ENCODE measurements at regions not wholly inside any gene's neighbourhood (a gene's known extent, or its start where the extent isn't known, plus 50 kb on each side); places are given as distances from the start of the nearest gene placed in this dataset.

GRCh38 chr9:13790055-13790454, 510.6 kb upstream of the MPDZ start:
- ATAC-seq (no peak), FAIRE-seq (no peak), DNase-seq (ENCODE audit: low read depth in 1 of 2, low spot score in 1 of 2) (no peak)
- CTCF ChIA-PET: no interaction called here
- H3K27ac ChIP-seq: no peak overlapping the region
- H3K9me3 ChIP-seq: peaks cover 10% of the 10 kb centered on the region; the same call in 2 of the 3 replicates
- no peak overlapping the region for H3K4me2 ChIP-seq
- POLR2A ChIA-PET: no interaction called here
- 5% methylated on average over 2 of the region's 2 CpGs for WGBS (ENCODE audit: missing lambda C conversion rate)
- no peaks in the 10 kb centered on the region for H3K4me1 ChIP-seq
- H3K4me3 ChIP-seq: no peak overlapping the region
- TF ChIP-seq NFE2L2 (conservative IDR thresholded peaks at IDR 0.05; ENCODE audit: low read length): no peak
- TF ChIP-seq ZNF302 (CRISPR knock-in tag; IDR thresholded peaks at IDR 0.05): no peak
- TF ChIP-seq HOXB5 (CRISPR knock-in tag; IDR thresholded peaks at IDR 0.05): no peak
- TF ChIP-seq RCOR1 (IDR thresholded peaks at IDR 0.05; ENCODE audit: low read depth, low read length): no peak
- TF ChIP-seq, protein P1, sequence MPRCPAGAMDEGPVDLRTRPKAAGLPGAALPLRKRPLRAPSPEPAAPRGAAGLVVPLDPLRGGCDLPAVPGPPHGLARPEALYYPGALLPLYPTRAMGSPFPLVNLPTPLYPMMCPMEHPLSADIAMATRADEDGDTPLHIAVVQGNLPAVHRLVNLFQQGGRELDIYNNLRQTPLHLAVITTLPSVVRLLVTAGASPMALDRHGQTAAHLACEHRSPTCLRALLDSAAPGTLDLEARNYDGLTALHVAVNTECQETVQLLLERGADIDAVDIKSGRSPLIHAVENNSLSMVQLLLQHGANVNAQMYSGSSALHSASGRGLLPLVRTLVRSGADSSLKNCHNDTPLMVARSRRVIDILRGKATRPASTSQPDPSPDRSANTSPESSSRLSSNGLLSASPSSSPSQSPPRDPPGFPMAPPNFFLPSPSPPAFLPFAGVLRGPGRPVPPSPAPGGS (IDR thresholded peaks at IDR 0.05): no peak
- no peak for TF ChIP-seq ELK1 (IDR thresholded peaks at IDR 0.05; ENCODE audit: low read depth, low read length)
- TF ChIP-seq ZSCAN20 (CRISPR knock-in tag; IDR thresholded peaks at IDR 0.05): no peak
- no peak for TF ChIP-seq MAZ (IDR thresholded peaks at IDR 0.05; ENCODE audit: borderline replicate concordance, low read depth, low read length)
- TF ChIP-seq, protein P2, sequence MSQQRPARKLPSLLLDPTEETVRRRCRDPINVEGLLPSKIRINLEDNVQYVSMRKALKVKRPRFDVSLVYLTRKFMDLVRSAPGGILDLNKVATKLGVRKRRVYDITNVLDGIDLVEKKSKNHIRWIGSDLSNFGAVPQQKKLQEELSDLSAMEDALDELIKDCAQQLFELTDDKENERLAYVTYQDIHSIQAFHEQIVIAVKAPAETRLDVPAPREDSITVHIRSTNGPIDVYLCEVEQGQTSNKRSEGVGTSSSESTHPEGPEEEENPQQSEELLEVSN (IDR thresholded peaks at IDR 0.05; ENCODE audit: borderline replicate concordance, low read depth): no peak
- no peak for TF ChIP-seq ZFP36 (IDR thresholded peaks at IDR 0.05; ENCODE audit: borderline replicate concordance, partially characterized antibody)
- no peak for TF ChIP-seq MAFK (IDR thresholded peaks at IDR 0.05; ENCODE audit: partially characterized antibody)

DNA sequence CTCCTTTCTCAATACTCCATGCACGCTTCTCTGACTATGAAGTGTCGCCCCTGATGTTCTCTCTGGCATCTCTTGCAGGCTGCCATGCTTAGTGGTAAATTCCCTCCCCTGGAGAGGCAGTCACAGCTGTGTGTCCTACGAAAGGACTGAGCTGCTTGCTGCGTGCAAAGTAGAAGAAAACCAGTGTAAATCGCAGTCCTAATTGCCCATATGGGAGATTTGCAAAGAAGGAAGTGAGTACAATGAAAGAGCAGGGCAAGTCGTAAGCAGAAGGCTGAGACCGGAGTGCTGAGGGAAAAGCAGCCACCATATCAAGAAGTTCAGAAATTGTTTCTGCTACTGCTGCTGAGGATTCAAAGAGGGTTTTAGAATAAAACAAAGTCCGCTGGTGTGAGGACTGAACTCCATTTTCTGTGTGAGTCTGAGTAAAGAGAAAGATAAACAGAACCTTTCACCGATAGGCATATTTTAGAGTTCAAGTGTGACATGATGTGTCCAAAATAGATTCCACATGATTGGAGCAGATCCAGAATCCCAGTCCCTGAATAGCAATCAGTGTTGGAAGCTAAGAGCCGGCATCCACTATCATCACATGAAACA, 507.8 kb upstream of the MPDZ start:
- H3K4me1 ChIP-seq: no peaks in the 10 kb centered on the region
- CTCF ChIA-PET: no interaction called here
- no peak for ATAC-seq
- no peak for FAIRE-seq
- H3K27ac ChIP-seq: no peak overlapping the region
- H3K4me3 ChIP-seq: no peak overlapping the region
- 29% methylated on average over 10 of the region's 10 CpGs for WGBS (ENCODE audit: missing lambda C conversion rate)
- TF ChIP-seq USF2 (IDR thresholded peaks at IDR 0.05) (no peak), HES2 (IDR thresholded peaks at IDR 0.05) (no peak), FOSL2 (IDR thresholded peaks at IDR 0.05) (no peak), FOSL2 (CRISPR knock-in tag; IDR thresholded peaks at IDR 0.05) (no peak), HMGXB4 (CRISPR knock-in tag; IDR thresholded peaks at IDR 0.05; ENCODE audit: borderline replicate concordance) (no peak), JUNB (IDR thresholded peaks at IDR 0.05) (no peak), RCOR1 (IDR thresholded peaks at IDR 0.05; ENCODE audit: low read depth, low read length) (no peak), RARB (CRISPR knock-in tag; IDR thresholded peaks at IDR 0.05) (no peak), CHD2 (IDR thresholded peaks at IDR 0.05; ENCODE audit: low read length, partially characterized antibody) (no peak), KDM1A (IDR thresholded peaks at IDR 0.05; ENCODE audit: low read depth) (no peak), POLR2A (IDR thresholded peaks at IDR 0.05; ENCODE audit: low read length) (no peak), CBX2 (IDR thresholded peaks at IDR 0.05; ENCODE audit: borderline replicate concordance, low read depth) (no peak), HOXA7 (CRISPR knock-in tag; IDR thresholded peaks at IDR 0.05) (no peak), RFX5 (IDR thresholded peaks at IDR 0.05) (no peak), HOXB13 (CRISPR knock-in tag; IDR thresholded peaks at IDR 0.05; ENCODE audit: low read depth) (no peak)
- TF ChIP-seq, protein P1 (IDR thresholded peaks at IDR 0.05): no peak
- TF ChIP-seq, protein P2 (IDR thresholded peaks at IDR 0.05; ENCODE audit: borderline replicate concordance, low read depth): no peak
- 0 out of 3 replicates have a peak, but pooled peaks cover 2% of the 10 kb centered on the region for H3K9me3 ChIP-seq
- no peak overlapping the region for H3K4me2 ChIP-seq
- no peak for DNase-seq (ENCODE audit: low read depth in 1 of 2, low spot score in 1 of 2)
- POLR2A ChIA-PET: no interaction called here

All from A549 (cell line).